VCaP (cell line): ENCODE measurements at regions not wholly inside any gene's neighbourhood (a gene's known extent, or its start where the extent isn't known, plus 50 kb on each side); places are given as distances from the start of the nearest gene placed in this dataset.

ENCODE experiments used
- H3K27ac ChIP-seq: fragments of 450-650 bp; 2 replicates; pipeline ENCODE4 v1.5.1; 2017
- CTCF ChIP-seq: fragments of 450-650 bp; conservative IDR thresholded peaks from 2 replicates; pipeline ENCODE4 v1.5.1; 2017; ENCODE audit warnings: mild to moderate bottlenecking, moderate library complexity

- H3K27ac ChIP-seq, result no peak overlapping the region
- no peak for TF ChIP-seq CTCF
These were observed 356.5 kb downstream of the CDH9 start for GRCh38 chr5:26681861-26682260.

GRCh38 chr5:26674846-26675245, 363.5 kb downstream of the CDH9 start:
- H3K27ac ChIP-seq, result no peak overlapping the region
- TF ChIP-seq CTCF, result no peak

GRCh38 chr5:26669523-26669922, 368.9 kb downstream of the CDH9 start:
- H3K27ac ChIP-seq, result no peak overlapping the region
- TF ChIP-seq CTCF, result no peak

- TF ChIP-seq CTCF, result no peak
- no peak overlapping the region for H3K27ac ChIP-seq
These were observed 369.4 kb downstream of the CDH9 start for GRCh38 chr5:26669031-26669430.

GRCh38 chr5:26666371-26666770, 372.0 kb downstream of the CDH9 start:
- H3K27ac ChIP-seq, result no peak overlapping the region
- no peak for TF ChIP-seq CTCF

GRCh38 chr5:26663500-26663899, 374.9 kb downstream of the CDH9 start:
- TF ChIP-seq CTCF, result no peak
- no peak overlapping the region for H3K27ac ChIP-seq

- TF ChIP-seq CTCF, result no peak
- H3K27ac ChIP-seq, result no peak overlapping the region
These were observed 375.5 kb downstream of the CDH9 start for GRCh38 chr5:26662806-26663360.
